Thoracic aorta (tissue), 2 donors: ENCODE measurements at regions not wholly inside any gene's neighbourhood (a gene's known extent, or its start where the extent isn't known, plus 50 kb on each side); places are given as distances from the start of the nearest gene placed in this dataset.
A peak's percentile ranks its signal among the peaks of the same experiment; 100 is the strongest.
"Not testable (repeated sequence)": the region's sequence is repeated elsewhere in the genome, so short reads cannot be mapped to it uniquely, and the experiment has no call there.

Experiments
- ATAC-seq: fragments of 150-250 bp; one replicate; pipeline ENCODE4 v1.8.0; 2017; ENCODE audit warnings: low read depth; ENCODE audit not compliant: insufficient number of reproducible peaks, low FRiP score
- DNase-seq: peaks from one replicate; pipeline ENCODE4 v3.0.0-alpha.2; 2020; ENCODE audit warnings: low spot score
- H3K27ac ChIP-seq, 2 donors: fragments of 200-600 bp; sonication (generic); 1 replicate in 1 of 2; 2 replicates in 1 of 2; pipeline ENCODE4 v1.5.1; 2016; ENCODE audit warnings: mild to moderate bottlenecking in 2 of 2, moderate library complexity in 2 of 2
- H3K27me3 ChIP-seq: fragments of 200-600 bp; sonication (generic); replicated peaks from 2 replicates; pipeline ENCODE4 v1.6.0; 2016; ENCODE audit warnings: mild to moderate bottlenecking; ENCODE audit not compliant: insufficient read depth
- H3K36me3 ChIP-seq: fragments of 200-600 bp; sonication (generic); one replicate; pipeline ENCODE4 v1.5.1; 2016
- H3K4me1 ChIP-seq, 2 donors: fragments of 200-600 bp; sonication (generic); 1 replicate in 1 of 2; 2 replicates in 1 of 2; pipeline versions ENCODE4 v1.5.1 to v1.6.0; 2016; ENCODE audit warnings: low read depth in 2 of 2, mild to moderate bottlenecking in 1 of 2; ENCODE audit not compliant: control insufficient read depth in 1 of 2
- H3K4me3 ChIP-seq: fragments of 200-600 bp; sonication (generic); 2 replicates; pipeline ENCODE4 v1.5.1; 2016; ENCODE audit warnings: mild to moderate bottlenecking
- H3K9me3 ChIP-seq: fragments of 200-600 bp; sonication (generic); 2 replicates; pipeline ENCODE4 v1.5.1; 2016
- TF ChIP-seq, protein P1 (sequence below): fragments of 200-600 bp; sonication (generic); IDR thresholded peaks from one replicate; pipeline ENCODE4 v1.5.1; 2019; ENCODE audit warnings: antibody characterized with exemption

GRCh38 chr4:142897518-142897917 lies 51.4 kb upstream of the INPP4B start:
- H3K27me3 ChIP-seq, H3K4me3 ChIP-seq, H3K9me3 ChIP-seq, H3K27ac ChIP-seq, ATAC-seq, H3K36me3 ChIP-seq, H3K4me1 ChIP-seq, DNase-seq: not testable (repeated sequence)

DNA sequence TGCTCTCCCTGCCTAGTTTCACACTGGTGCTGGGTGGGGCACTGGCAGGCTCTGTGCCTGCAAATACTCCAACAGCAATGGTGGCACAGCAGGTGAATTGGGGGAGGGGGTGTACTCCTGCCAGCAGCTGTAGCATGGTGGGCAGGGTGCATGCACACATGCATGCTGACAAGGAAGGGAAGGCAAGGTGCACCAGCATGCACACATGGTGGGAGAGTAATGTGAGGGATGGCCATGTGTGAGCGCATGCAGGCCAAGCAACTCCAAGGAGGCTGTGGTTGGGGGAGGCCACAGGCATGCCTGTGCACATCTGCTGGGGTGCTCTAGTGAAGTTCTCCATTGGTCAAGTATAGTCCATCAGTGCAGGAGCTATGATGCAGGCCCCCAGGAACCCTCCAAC lies 54.5 kb upstream of the INPP4B start:
- TF ChIP-seq, protein P1, sequence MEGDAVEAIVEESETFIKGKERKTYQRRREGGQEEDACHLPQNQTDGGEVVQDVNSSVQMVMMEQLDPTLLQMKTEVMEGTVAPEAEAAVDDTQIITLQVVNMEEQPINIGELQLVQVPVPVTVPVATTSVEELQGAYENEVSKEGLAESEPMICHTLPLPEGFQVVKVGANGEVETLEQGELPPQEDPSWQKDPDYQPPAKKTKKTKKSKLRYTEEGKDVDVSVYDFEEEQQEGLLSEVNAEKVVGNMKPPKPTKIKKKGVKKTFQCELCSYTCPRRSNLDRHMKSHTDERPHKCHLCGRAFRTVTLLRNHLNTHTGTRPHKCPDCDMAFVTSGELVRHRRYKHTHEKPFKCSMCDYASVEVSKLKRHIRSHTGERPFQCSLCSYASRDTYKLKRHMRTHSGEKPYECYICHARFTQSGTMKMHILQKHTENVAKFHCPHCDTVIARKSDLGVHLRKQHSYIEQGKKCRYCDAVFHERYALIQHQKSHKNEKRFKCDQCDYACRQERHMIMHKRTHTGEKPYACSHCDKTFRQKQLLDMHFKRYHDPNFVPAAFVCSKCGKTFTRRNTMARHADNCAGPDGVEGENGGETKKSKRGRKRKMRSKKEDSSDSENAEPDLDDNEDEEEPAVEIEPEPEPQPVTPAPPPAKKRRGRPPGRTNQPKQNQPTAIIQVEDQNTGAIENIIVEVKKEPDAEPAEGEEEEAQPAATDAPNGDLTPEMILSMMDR = no peak

GRCh38 chr4:142901166-142901662 lies 55.1 kb upstream of the INPP4B start:
- TF ChIP-seq, protein P1 = no peak
- H3K4me1 ChIP-seq = no peaks in the 10 kb centered on the region
- no peak overlapping the region for H3K27ac ChIP-seq
- no peak for DNase-seq
- H3K27me3 ChIP-seq = no peaks in the 10 kb centered on the region
- H3K36me3 ChIP-seq = no peaks in the 10 kb centered on the region
- no peaks in the 10 kb centered on the region for H3K9me3 ChIP-seq
- ATAC-seq = no peak
- no peak overlapping the region for H3K4me3 ChIP-seq

More for the DNA sequence above, 54.5 kb upstream of the INPP4B start:
- ATAC-seq = no peak
- no peaks in the 10 kb centered on the region for H3K4me1 ChIP-seq
- no peaks in the 10 kb centered on the region for H3K9me3 ChIP-seq
- no peak for DNase-seq
- H3K27ac ChIP-seq = no peak overlapping the region
- no peaks in the 10 kb centered on the region for H3K27me3 ChIP-seq
- H3K36me3 ChIP-seq = no peaks in the 10 kb centered on the region
- no peak overlapping the region for H3K4me3 ChIP-seq

DNA sequence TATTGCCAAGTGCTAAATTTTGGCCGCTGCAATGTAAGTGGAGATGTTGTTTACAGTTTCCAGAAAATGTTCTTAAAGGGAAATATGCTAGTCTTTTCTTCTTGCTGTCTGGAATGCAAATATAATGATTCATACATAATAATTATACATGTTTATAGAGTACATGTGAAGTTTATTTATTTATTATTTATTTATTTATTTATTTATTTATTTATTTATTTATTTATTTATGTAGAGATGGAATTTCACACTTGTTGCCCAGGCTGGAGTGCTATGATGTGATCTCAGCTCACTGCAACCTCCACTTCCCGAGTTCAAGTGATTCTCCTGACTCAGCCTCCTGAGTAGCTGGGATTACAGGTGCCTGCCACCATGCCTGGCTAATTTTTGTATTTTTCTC lies 57.5 kb upstream of the INPP4B start:
- H3K36me3 ChIP-seq, H3K4me1 ChIP-seq, DNase-seq, H3K9me3 ChIP-seq, ATAC-seq, H3K4me3 ChIP-seq, H3K27me3 ChIP-seq, H3K27ac ChIP-seq: not testable (repeated sequence)

DNA sequence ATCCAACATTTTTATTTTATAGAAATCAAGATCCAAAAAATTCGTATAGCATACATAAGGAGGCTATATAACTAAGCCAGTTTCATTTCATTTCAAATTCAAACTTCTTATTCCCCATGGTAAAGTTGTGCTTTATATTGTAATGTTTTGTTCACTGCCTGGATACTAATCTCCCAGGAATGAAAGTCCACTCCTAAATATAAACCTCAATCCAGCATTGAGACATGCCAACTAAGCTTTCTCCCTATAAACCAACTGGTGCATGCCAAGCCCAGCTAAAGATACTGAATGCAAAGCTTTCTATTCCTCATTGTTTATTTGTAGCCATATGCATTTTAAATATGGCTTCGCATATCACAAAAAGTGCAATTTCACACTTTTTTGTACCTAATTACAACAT lies 63.8 kb upstream of the INPP4B start:
- H3K36me3 ChIP-seq = no peaks in the 10 kb centered on the region
- H3K4me1 ChIP-seq = peaks cover 7 to 12% of the 10 kb centered on the region in 2 donors
- no peak overlapping the region for H3K27ac ChIP-seq
- no peak overlapping the region for H3K4me3 ChIP-seq
- H3K27me3 ChIP-seq = no peaks in the 10 kb centered on the region
- no peak for ATAC-seq
- H3K9me3 ChIP-seq = no peaks in the 10 kb centered on the region
- TF ChIP-seq, protein P1 = no peak
- DNase-seq = no peak

DNA sequence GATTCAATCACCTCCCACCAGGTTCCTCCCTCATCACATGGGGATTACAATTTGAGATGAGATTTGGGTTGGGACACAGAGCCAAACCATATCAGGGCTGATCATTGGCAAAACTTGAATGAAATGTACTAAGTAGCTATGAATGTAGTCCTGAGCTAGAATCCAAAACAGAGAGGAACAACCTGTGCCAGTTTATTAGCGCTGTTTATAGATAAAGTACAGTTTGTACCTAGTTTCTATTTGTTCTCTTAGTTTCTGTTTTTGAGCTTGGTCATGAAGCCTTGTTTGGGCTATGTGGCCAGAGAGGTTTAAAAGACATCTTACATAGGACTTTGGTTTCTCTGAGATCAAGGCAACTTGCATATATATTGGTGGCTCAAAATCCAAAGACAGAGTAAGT lies 66.9 kb upstream of the INPP4B start:
- H3K4me1 ChIP-seq = peaks cover 7 to 12% of the 10 kb centered on the region in 2 donors
- DNase-seq (no peak), ATAC-seq (no peak)
- no peaks in the 10 kb centered on the region for H3K9me3 ChIP-seq
- H3K27ac ChIP-seq = peak overlapping the region in 1 of 2 donors; percentile 41
- H3K36me3 ChIP-seq = no peaks in the 10 kb centered on the region
- H3K4me3 ChIP-seq = no peak overlapping the region
- H3K27me3 ChIP-seq = no peaks in the 10 kb centered on the region
- TF ChIP-seq, protein P1 = no peak
